AG09309 (cell line): ENCODE measurements at regions not wholly inside any gene's neighbourhood (a gene's known extent, or its start where the extent isn't known, plus 50 kb on each side); places are given as distances from the start of the nearest gene placed in this dataset.

Experiments used
- DNase-seq: peaks from one replicate; pipeline ENCODE4 v3.0.0-alpha.2; 2010; ENCODE audit warnings: low read depth
- H3K4me3 ChIP-seq: 2 replicates; pipeline ENCODE4 v1.5.1; 2011; ENCODE audit warnings: mild to moderate bottlenecking, low read depth, low read length, moderate library complexity; ENCODE audit not compliant: control insufficient read depth
- CTCF ChIP-seq: IDR thresholded peaks from 2 replicates; pipeline ENCODE4 v1.5.1; 2011; ENCODE audit warnings: mild to moderate bottlenecking, low read depth, low read length, inconsistent platforms; ENCODE audit not compliant: insufficient read depth, control insufficient read depth; ENCODE audit errors: missing control alignments

GRCh38 chr1:112061901-112062320, 72.4 kb upstream of the KCND3 start:
- no peak overlapping the region for H3K4me3 ChIP-seq
- no peak for TF ChIP-seq CTCF
- no peak for DNase-seq

- DNase-seq, result no peak
- no peak for TF ChIP-seq CTCF
- no peak overlapping the region for H3K4me3 ChIP-seq
These were observed 74.6 kb upstream of the KCND3 start for GRCh38 chr1:112063781-112064728.

GRCh38 chr1:112067989-112068388, 78.5 kb upstream of the KCND3 start:
- no peak overlapping the region for H3K4me3 ChIP-seq
- DNase-seq, result no peak
- TF ChIP-seq CTCF, result no peak

- H3K4me3 ChIP-seq, result no peak overlapping the region
- no peak for DNase-seq
- TF ChIP-seq CTCF, result no peak
These were observed 81.2 kb upstream of the KCND3 start for GRCh38 chr1:112070677-112071076.

- TF ChIP-seq CTCF, result no peak
- H3K4me3 ChIP-seq, result no peak overlapping the region
- DNase-seq, result no peak
These were observed 85.2 kb upstream of the KCND3 start for GRCh38 chr1:112074711-112075110.

GRCh38 chr1:112075566-112075965, 86.1 kb upstream of the KCND3 start:
- H3K4me3 ChIP-seq, result no peak overlapping the region
- TF ChIP-seq CTCF, result no peak
- DNase-seq, result no peak
